Medulla oblongata (tissue), 1 donor: ENCODE measurements at regions not wholly inside any gene's neighbourhood (a gene's known extent, or its start where the extent isn't known, plus 50 kb on each side); places are given as distances from the start of the nearest gene placed in this dataset.
A peak's percentile ranks its signal among the peaks of the same experiment; 100 is the strongest.

Source experiments
- DNase-seq: peaks from one replicate; pipeline ENCODE4 v3.0.0-alpha.2; 2015; ENCODE audit errors: extremely low spot score

- DNase-seq = no peak
These were observed 283.6 kb upstream of the RARB start for GRCh38 chr3:25144430-25144829.

GRCh38 chr3:25145176-25145575 is 282.9 kb upstream of the RARB start:
- no peak for DNase-seq

GRCh38 chr3:25150199-25150598 is 277.9 kb upstream of the RARB start:
- DNase-seq = no peak

- no peak for DNase-seq
These were observed 276.7 kb upstream of the RARB start for GRCh38 chr3:25151281-25151902.

- no peak for DNase-seq
These were observed 276.2 kb upstream of the RARB start for GRCh38 chr3:25151903-25152295.

GRCh38 chr3:25153136-25153535 is 274.9 kb upstream of the RARB start:
- DNase-seq = no peak

- DNase-seq = no peak
These were observed 274.5 kb upstream of the RARB start for GRCh38 chr3:25153561-25153960.

- peak; percentile 5 for DNase-seq
These were observed 272.2 kb upstream of the RARB start for GRCh38 chr3:25155652-25156471.

- peak; percentile 7 for DNase-seq
These were observed 271.4 kb upstream of the RARB start for GRCh38 chr3:25156626-25157025.

GRCh38 chr3:25165306-25165705 is 262.8 kb upstream of the RARB start:
- no peak for DNase-seq

- DNase-seq = no peak
These were observed 262.0 kb upstream of the RARB start for GRCh38 chr3:25166016-25166415.

- DNase-seq = no peak
These were observed 258.9 kb upstream of the RARB start for GRCh38 chr3:25169151-25169550.

GRCh38 chr3:25170021-25170420 is 258.0 kb upstream of the RARB start:
- no peak for DNase-seq

GRCh38 chr3:25171118-25171807 is 256.8 kb upstream of the RARB start:
- no peak for DNase-seq

- DNase-seq = no peak
These were observed 256.2 kb upstream of the RARB start for GRCh38 chr3:25171897-25172296.

- DNase-seq = no peak
These were observed 254.5 kb upstream of the RARB start for GRCh38 chr3:25173606-25174005.

GRCh38 chr3:25174251-25174650 is 253.8 kb upstream of the RARB start:
- no peak for DNase-seq

GRCh38 chr3:25177041-25177440 is 251.0 kb upstream of the RARB start:
- no peak for DNase-seq

GRCh38 chr3:25178672-25179071 is 249.4 kb upstream of the RARB start:
- DNase-seq = no peak

- DNase-seq = no peak
These were observed 247.0 kb upstream of the RARB start for GRCh38 chr3:25181096-25181495.

GRCh38 chr3:25182794-25183193 is 245.3 kb upstream of the RARB start:
- no peak for DNase-seq

- DNase-seq = no peak
These were observed 243.3 kb upstream of the RARB start for GRCh38 chr3:25184641-25185250.
